ENCODE measurements at regions not wholly inside any gene's neighbourhood (a gene's known extent, or its start where the extent isn't known, plus 50 kb on each side); places are given as distances from the start of the nearest gene placed in this dataset.

GRCh38 chr2:14552818-14553217 lies 79.7 kb upstream of the LRATD1 start:
- Histone ChIP-seq H3K79me2 (ENCODE audit: low read length) (no peaks in the 10 kb centered on the region), H3F3A (ENCODE audit: insufficient read depth, low read length) (no peaks in the 10 kb centered on the region), H3K4me2 (ENCODE audit: low read depth, low read length) (no peak overlapping the region), H3K9me3 (replicated peaks; ENCODE audit: insufficient read depth, low read length) (no peaks in the 10 kb centered on the region), H3K27me3 (replicated peaks; ENCODE audit: insufficient read depth, low read length) (no peaks in the 10 kb centered on the region), H3K36me3 (replicated peaks; ENCODE audit: insufficient read depth, low read length) (no peaks in the 10 kb centered on the region), H3K9me2 (replicated peaks; ENCODE audit: insufficient read depth, low read length) (no peaks in the 10 kb centered on the region), H4K20me1 (ENCODE audit: insufficient read depth, low read length) (no peaks in the 10 kb centered on the region), H3K4me1 (ENCODE audit: low read length) (no peaks in the 10 kb centered on the region), H2AFZ (ENCODE audit: low read length) (no peak overlapping the region), H3K4me3 (ENCODE audit: low read length) (no peak overlapping the region), H3K27ac (ENCODE audit: low read length) (no peak overlapping the region), H3K9ac (ENCODE audit: low read length) (no peak overlapping the region)
- TF ChIP-seq CTCF (IDR thresholded peaks at IDR 0.05; ENCODE audit: low read length): no peak
- TF ChIP-seq EZH2phosphoT487 (IDR thresholded peaks at IDR 0.05; ENCODE audit: low read length): no peak
- TF ChIP-seq EZH2 (optimal IDR thresholded peaks at IDR 0.05; ENCODE audit: low read depth, low read length): no peak
- no peak for DNase-seq

GRCh38 chr2:14554849-14555545 lies 77.5 kb upstream of the LRATD1 start:
- DNase-seq: no peak
- no peaks in the 10 kb centered on the region for H3K79me2 ChIP-seq (ENCODE audit: low read length)
- H3K4me1 ChIP-seq (ENCODE audit: low read length): no peaks in the 10 kb centered on the region
- TF ChIP-seq CTCF (IDR thresholded peaks at IDR 0.05; ENCODE audit: low read length) (no peak), EZH2 (optimal IDR thresholded peaks at IDR 0.05; ENCODE audit: low read depth, low read length) (no peak), EZH2phosphoT487 (IDR thresholded peaks at IDR 0.05; ENCODE audit: low read length) (no peak)
- no peak overlapping the region for H3K9ac ChIP-seq (ENCODE audit: low read length)
- H3K36me3 ChIP-seq (replicated peaks; ENCODE audit: insufficient read depth, low read length): no peaks in the 10 kb centered on the region
- H3K9me2 ChIP-seq (replicated peaks; ENCODE audit: insufficient read depth, low read length): no peaks in the 10 kb centered on the region
- H3F3A ChIP-seq (ENCODE audit: insufficient read depth, low read length): no peaks in the 10 kb centered on the region
- no peaks in the 10 kb centered on the region for H4K20me1 ChIP-seq (ENCODE audit: insufficient read depth, low read length)
- H2AFZ ChIP-seq (ENCODE audit: low read length): no peak overlapping the region
- H3K4me2 ChIP-seq (ENCODE audit: low read depth, low read length): no peak overlapping the region
- no peaks in the 10 kb centered on the region for H3K27me3 ChIP-seq (replicated peaks; ENCODE audit: insufficient read depth, low read length)
- no peak overlapping the region for H3K4me3 ChIP-seq (ENCODE audit: low read length)
- no peaks in the 10 kb centered on the region for H3K9me3 ChIP-seq (replicated peaks; ENCODE audit: insufficient read depth, low read length)
- H3K27ac ChIP-seq (ENCODE audit: low read length): no peak overlapping the region

- H4K20me1 ChIP-seq (ENCODE audit: insufficient read depth, low read length): no peaks in the 10 kb centered on the region
- H3K4me2 ChIP-seq (ENCODE audit: low read depth, low read length): no peak overlapping the region
- no peaks in the 10 kb centered on the region for H3K9me2 ChIP-seq (replicated peaks; ENCODE audit: insufficient read depth, low read length)
- no peaks in the 10 kb centered on the region for H3K36me3 ChIP-seq (replicated peaks; ENCODE audit: insufficient read depth, low read length)
- no peaks in the 10 kb centered on the region for H3K4me1 ChIP-seq (ENCODE audit: low read length)
- no peak overlapping the region for H2AFZ ChIP-seq (ENCODE audit: low read length)
- TF ChIP-seq EZH2 (optimal IDR thresholded peaks at IDR 0.05; ENCODE audit: low read depth, low read length) (no peak), EZH2phosphoT487 (IDR thresholded peaks at IDR 0.05; ENCODE audit: low read length) (no peak), CTCF (IDR thresholded peaks at IDR 0.05; ENCODE audit: low read length) (no peak)
- no peaks in the 10 kb centered on the region for H3K79me2 ChIP-seq (ENCODE audit: low read length)
- no peak overlapping the region for H3K4me3 ChIP-seq (ENCODE audit: low read length)
- DNase-seq: no peak
- H3K9ac ChIP-seq (ENCODE audit: low read length): no peak overlapping the region
- H3F3A ChIP-seq (ENCODE audit: insufficient read depth, low read length): no peaks in the 10 kb centered on the region
- H3K9me3 ChIP-seq (replicated peaks; ENCODE audit: insufficient read depth, low read length): no peaks in the 10 kb centered on the region
- H3K27ac ChIP-seq (ENCODE audit: low read length): no peak overlapping the region
- no peaks in the 10 kb centered on the region for H3K27me3 ChIP-seq (replicated peaks; ENCODE audit: insufficient read depth, low read length)
Observed at GRCh38 chr2:14557111-14557510, 75.4 kb upstream of the LRATD1 start.
